DOHH2 (cell line): ENCODE measurements at regions not wholly inside any gene's neighbourhood (a gene's known extent, or its start where the extent isn't known, plus 50 kb on each side); places are given as distances from the start of the nearest gene placed in this dataset.

Source experiments
- H3F3A ChIP-seq: fragments of 200-600 bp; sonication (generic), shearing (Covaris generic); 2 replicates; pipeline ENCODE4 v1.6.0; 2016; ENCODE audit warnings: antibody characterized with exemption, mild to moderate bottlenecking; ENCODE audit not compliant: control insufficient read depth, insufficient read depth
- H3K27ac ChIP-seq: fragments of 200-600 bp; sonication (generic); 2 replicates; pipeline ENCODE4 v1.5.1; 2014; ENCODE audit warnings: low read depth, mild to moderate bottlenecking, low read length, moderate library complexity
- H3K27me3 ChIP-seq: fragments of 200-600 bp; sonication (generic); 2 replicates; pipeline ENCODE4 v1.6.1; 2014; ENCODE audit warnings: mild to moderate bottlenecking, low read length, mixed read lengths; ENCODE audit not compliant: control insufficient read depth
- H3K36me3 ChIP-seq: fragments of 200-600 bp; sonication (generic); 2 replicates; pipeline ENCODE4 v1.6.1; 2014; ENCODE audit warnings: mild to moderate bottlenecking, low read length, moderate library complexity, mixed read lengths; ENCODE audit not compliant: control insufficient read depth
- H3K4me1 ChIP-seq: fragments of 200-600 bp; sonication (generic); 2 replicates; pipeline ENCODE4 v1.6.1; 2014; ENCODE audit warnings: mild to moderate bottlenecking, low read length, mixed read lengths; ENCODE audit not compliant: control insufficient read depth
- H3K4me2 ChIP-seq: fragments of 200-600 bp; sonication (generic); 2 replicates; pipeline ENCODE4 v1.6.0; 2014; ENCODE audit warnings: mild to moderate bottlenecking, low read length, moderate library complexity
- H3K4me3 ChIP-seq: fragments of 200-600 bp; sonication (generic); 2 replicates; pipeline ENCODE4 v1.5.1; 2014; ENCODE audit warnings: mild to moderate bottlenecking, low read length, mixed read lengths
- H3K79me2 ChIP-seq: fragments of 200-600 bp; sonication (generic); 2 replicates; pipeline ENCODE4 v1.6.1; 2014; ENCODE audit warnings: mild to moderate bottlenecking, low read length, mixed read lengths; ENCODE audit not compliant: control insufficient read depth
- H3K9me2 ChIP-seq: fragments of 200-600 bp; sonication (generic); replicated peaks from 2 replicates; pipeline ENCODE4 v1.6.1; 2014; ENCODE audit warnings: mild to moderate bottlenecking, low read length, mixed read lengths; ENCODE audit not compliant: control insufficient read depth
- H3K9me3 ChIP-seq: fragments of 200-600 bp; sonication (generic); 2 replicates; pipeline ENCODE4 v1.6.1; 2014; ENCODE audit warnings: antibody characterized with exemption, low read length, mixed read lengths; ENCODE audit not compliant: control insufficient read depth, insufficient read depth
- H4K20me1 ChIP-seq: fragments of 200-600 bp; sonication (generic); 2 replicates; pipeline ENCODE4 v1.6.0; 2014; ENCODE audit warnings: low read depth, mild to moderate bottlenecking, antibody characterized with exemption, low read length, moderate library complexity; ENCODE audit not compliant: control insufficient read depth, insufficient read depth
- CTCF ChIP-seq: fragments of 200-600 bp; sonication (generic); IDR thresholded peaks from one replicate; pipeline ENCODE4 v1.5.1; 2014; ENCODE audit warnings: antibody characterized with exemption, mild to moderate bottlenecking, low read depth, low read length; ENCODE audit not compliant: poor library complexity, severe bottlenecking
- EZH2phosphoT487 ChIP-seq: fragments of 200-600 bp; sonication (generic); IDR thresholded peaks from 2 replicates; pipeline ENCODE4 v1.6.1; 2017; ENCODE audit warnings: borderline replicate concordance, mild to moderate bottlenecking, antibody characterized with exemption, low read length, moderate library complexity, mixed read lengths

- H3K27me3 ChIP-seq, result peaks cover 4% of the 10 kb centered on the region; the same call in 1 of the 2 replicates
Measured at GRCh38 chr12:91706466-91706865, 439.2 kb downstream of the BTG1 start.

GRCh38 chr12:91704446-91704845 lies 441.2 kb downstream of the BTG1 start:
- no peak overlapping the region for H3K27ac ChIP-seq
- H3K4me3 ChIP-seq, result no peak overlapping the region
- H3K9me3 ChIP-seq, result no peaks in the 10 kb centered on the region
- no peaks in the 10 kb centered on the region for H3K36me3 ChIP-seq
- H3K4me1 ChIP-seq, result no peaks in the 10 kb centered on the region
- H3F3A ChIP-seq, result no peaks in the 10 kb centered on the region
- TF ChIP-seq EZH2phosphoT487 (no peak), CTCF (no peak)
- H3K9me2 ChIP-seq, result no peaks in the 10 kb centered on the region
- no peak overlapping the region for H3K4me2 ChIP-seq
- H4K20me1 ChIP-seq, result no peaks in the 10 kb centered on the region
- H3K79me2 ChIP-seq, result no peaks in the 10 kb centered on the region
- H3K27me3 ChIP-seq, result peaks cover 4% of the 10 kb centered on the region; the same call in 1 of the 2 replicates

More at GRCh38 chr12:91706466-91706865, 439.2 kb downstream of the BTG1 start:
- Histone ChIP-seq H4K20me1 (no peaks in the 10 kb centered on the region), H3K4me1 (no peaks in the 10 kb centered on the region), H3K9me2 (no peaks in the 10 kb centered on the region), H3K4me2 (no peak overlapping the region), H3F3A (no peaks in the 10 kb centered on the region), H3K36me3 (no peaks in the 10 kb centered on the region), H3K27ac (no peak overlapping the region), H3K4me3 (no peak overlapping the region), H3K79me2 (no peaks in the 10 kb centered on the region), H3K9me3 (no peaks in the 10 kb centered on the region)
- TF ChIP-seq EZH2phosphoT487 (no peak), CTCF (no peak)

GRCh38 chr12:91703491-91704283 lies 442.0 kb downstream of the BTG1 start:
- Histone ChIP-seq H3K27me3 (peaks cover 4% of the 10 kb centered on the region; the same call in 1 of the 2 replicates), H3F3A (no peaks in the 10 kb centered on the region), H3K79me2 (no peaks in the 10 kb centered on the region), H3K9me2 (no peaks in the 10 kb centered on the region), H3K4me1 (no peaks in the 10 kb centered on the region), H3K4me2 (no peak overlapping the region), H4K20me1 (no peaks in the 10 kb centered on the region), H3K9me3 (no peaks in the 10 kb centered on the region), H3K36me3 (no peaks in the 10 kb centered on the region), H3K4me3 (no peak overlapping the region), H3K27ac (no peak overlapping the region)
- no peak for TF ChIP-seq CTCF
- no peak for TF ChIP-seq EZH2phosphoT487
